Epidermal melanocyte (primary cell): ENCODE measurements at regions not wholly inside any gene's neighbourhood (a gene's known extent, or its start where the extent isn't known, plus 50 kb on each side); places are given as distances from the start of the nearest gene placed in this dataset.
"Not testable (repeated sequence)": the region's sequence is repeated elsewhere in the genome, so short reads cannot be mapped to it uniquely, and the experiment has no call there.

Source experiments
- DNase-seq: peaks from one replicate; pipeline ENCODE4 v3.0.0; 2011; ENCODE audit warnings: low spot score; ENCODE audit not compliant: insufficient read length

GRCh38 chr10:30765022-30765615 lies 135.6 kb upstream of the LYZL2 start:
- no peak for DNase-seq

- DNase-seq: no peak
Measured at GRCh38 chr10:30763918-30764317, 134.4 kb upstream of the LYZL2 start.

- no peak for DNase-seq
Measured at GRCh38 chr10:30762620-30763019, 133.1 kb upstream of the LYZL2 start.

- no peak for DNase-seq
Measured at GRCh38 chr10:30759423-30759822, 129.9 kb upstream of the LYZL2 start.

GRCh38 chr10:30758338-30758737 lies 128.8 kb upstream of the LYZL2 start:
- DNase-seq: no peak

- no peak for DNase-seq
Measured at GRCh38 chr10:30756896-30757295, 127.3 kb upstream of the LYZL2 start.

- no peak for DNase-seq
Measured at GRCh38 chr10:30756151-30756550, 126.6 kb upstream of the LYZL2 start.

- DNase-seq: peak; percentile 32
Measured at GRCh38 chr10:30755441-30755953, 125.9 kb upstream of the LYZL2 start.

GRCh38 chr10:30752481-30752881 lies 122.9 kb upstream of the LYZL2 start:
- DNase-seq: no peak

GRCh38 chr10:30751678-30752331 lies 122.3 kb upstream of the LYZL2 start:
- DNase-seq: no peak

- DNase-seq: no peak
Measured at GRCh38 chr10:30750971-30751677, 121.6 kb upstream of the LYZL2 start.

- no peak for DNase-seq
Measured at GRCh38 chr10:30749385-30749784, 119.8 kb upstream of the LYZL2 start.

- DNase-seq: no peak
Measured at GRCh38 chr10:30748152-30748973, 118.8 kb upstream of the LYZL2 start.

GRCh38 chr10:30747633-30748032 lies 118.1 kb upstream of the LYZL2 start:
- no peak for DNase-seq

- no peak for DNase-seq
Measured at GRCh38 chr10:30745953-30746352, 116.4 kb upstream of the LYZL2 start.

- DNase-seq: no peak
Measured at GRCh38 chr10:30744106-30744505, 114.6 kb upstream of the LYZL2 start.

GRCh38 chr10:30743586-30743985 lies 114.0 kb upstream of the LYZL2 start:
- DNase-seq: no peak

- DNase-seq: no peak
Measured at GRCh38 chr10:30742471-30742870, 112.9 kb upstream of the LYZL2 start.

GRCh38 chr10:30740774-30741173 lies 111.2 kb upstream of the LYZL2 start:
- not testable (repeated sequence) for DNase-seq

GRCh38 chr10:30738416-30738815 lies 108.9 kb upstream of the LYZL2 start:
- DNase-seq: no peak

GRCh38 chr10:30737931-30738391 lies 108.4 kb upstream of the LYZL2 start:
- DNase-seq: no peak
